Gastroesophageal sphincter (tissue), 3 donors: ENCODE measurements at regions not wholly inside any gene's neighbourhood (a gene's known extent, or its start where the extent isn't known, plus 50 kb on each side); places are given as distances from the start of the nearest gene placed in this dataset.

Experiments
- EP300 ChIP-seq: sonication (generic); formaldehyde crosslinking; IDR thresholded peaks from one replicate; pipeline ENCODE4 v1.6.1; 2017; ENCODE audit warnings: antibody characterized with exemption, mild to moderate bottlenecking
- POLR2A ChIP-seq, 2 donors: fragments of 450-650 bp; IDR thresholded peaks; one replicate each; pipeline ENCODE4 v1.6.1; 2017; ENCODE audit warnings: antibody characterized with exemption in 2 of 2, mild to moderate bottlenecking in 2 of 2, moderate library complexity in 1 of 2
- POLR2AphosphoS5 ChIP-seq: sonication (generic); formaldehyde crosslinking; IDR thresholded peaks from one replicate; pipeline ENCODE4 v1.6.1; 2017; ENCODE audit warnings: antibody characterized with exemption
- TF ChIP-seq, protein P1 (sequence below), 4 experiments: fragments of 200-600 bp in 2 of 4; fragments of 450-650 bp in 2 of 4; sonication (generic) in 1 of 4; IDR thresholded peaks; one replicate each; pipeline ENCODE4 v1.5.1; 2017 to 2019; ENCODE audit warnings: antibody characterized with exemption in 4 of 4, mild to moderate bottlenecking in 2 of 4, moderate library complexity in 2 of 4

DNA sequence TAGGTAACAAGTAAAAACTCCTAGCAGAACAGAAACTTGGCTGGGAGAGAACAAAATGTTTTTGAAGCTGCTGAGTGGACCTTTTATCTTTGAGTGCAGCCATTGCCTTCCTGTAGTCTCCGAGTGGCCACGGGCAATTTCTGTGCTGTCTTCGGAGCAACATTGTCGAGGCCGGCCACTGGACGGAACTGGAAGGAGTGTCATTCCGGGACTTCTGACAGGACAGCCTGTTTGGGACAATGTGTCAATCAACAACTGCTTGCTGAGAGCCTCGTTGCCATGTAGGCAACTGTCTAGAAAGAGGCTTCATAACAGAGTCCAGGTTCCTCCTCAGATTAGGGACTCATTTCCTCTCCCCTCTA, 96.2 kb upstream of the CDYL2 start:
- TF ChIP-seq POLR2A (IDR thresholded peaks at IDR 0.05) (no peak), POLR2AphosphoS5 (no peak), EP300 (no peak)
- TF ChIP-seq, protein P1, sequence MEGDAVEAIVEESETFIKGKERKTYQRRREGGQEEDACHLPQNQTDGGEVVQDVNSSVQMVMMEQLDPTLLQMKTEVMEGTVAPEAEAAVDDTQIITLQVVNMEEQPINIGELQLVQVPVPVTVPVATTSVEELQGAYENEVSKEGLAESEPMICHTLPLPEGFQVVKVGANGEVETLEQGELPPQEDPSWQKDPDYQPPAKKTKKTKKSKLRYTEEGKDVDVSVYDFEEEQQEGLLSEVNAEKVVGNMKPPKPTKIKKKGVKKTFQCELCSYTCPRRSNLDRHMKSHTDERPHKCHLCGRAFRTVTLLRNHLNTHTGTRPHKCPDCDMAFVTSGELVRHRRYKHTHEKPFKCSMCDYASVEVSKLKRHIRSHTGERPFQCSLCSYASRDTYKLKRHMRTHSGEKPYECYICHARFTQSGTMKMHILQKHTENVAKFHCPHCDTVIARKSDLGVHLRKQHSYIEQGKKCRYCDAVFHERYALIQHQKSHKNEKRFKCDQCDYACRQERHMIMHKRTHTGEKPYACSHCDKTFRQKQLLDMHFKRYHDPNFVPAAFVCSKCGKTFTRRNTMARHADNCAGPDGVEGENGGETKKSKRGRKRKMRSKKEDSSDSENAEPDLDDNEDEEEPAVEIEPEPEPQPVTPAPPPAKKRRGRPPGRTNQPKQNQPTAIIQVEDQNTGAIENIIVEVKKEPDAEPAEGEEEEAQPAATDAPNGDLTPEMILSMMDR (IDR thresholded peaks at IDR 0.05), result no peak
